ENCODE measurements at regions not wholly inside any gene's neighbourhood (a gene's known extent, or its start where the extent isn't known, plus 50 kb on each side); places are given as distances from the start of the nearest gene placed in this dataset.

DNA sequence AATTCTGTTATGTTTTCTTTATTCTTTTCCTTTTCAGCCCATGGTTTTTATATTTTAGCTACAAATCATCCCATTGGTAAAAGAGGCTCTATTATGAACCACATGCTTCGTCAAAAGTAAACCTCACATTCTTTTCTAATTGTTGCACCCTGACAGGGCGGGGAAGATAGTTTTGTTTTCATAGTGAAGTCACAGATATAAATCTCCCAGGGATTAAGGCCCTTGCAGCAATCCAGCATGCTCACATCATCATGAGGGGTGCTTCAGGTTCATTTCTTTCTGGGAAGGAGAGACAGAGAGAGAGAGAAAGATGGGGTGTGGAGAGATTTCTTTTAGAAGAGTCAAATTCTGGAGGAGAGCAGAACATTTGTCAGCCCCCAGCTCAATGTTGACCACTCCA, 124.5 kb upstream of the CDC42EP3 start:
- Histone ChIP-seq H3K4me1 (ENCODE audit: insufficient read depth, low read length, poor library complexity, severe bottlenecking) (peaks cover 13% of the 10 kb centered on the region), H3K9me3 (ENCODE audit: low read depth, low read length, poor library complexity, severe bottlenecking) (no peaks in the 10 kb centered on the region), H3K4me3 (ENCODE audit: low read depth, low read length, poor library complexity, severe bottlenecking) (no peak overlapping the region), H3K36me3 (ENCODE audit: insufficient read depth, low read length, poor library complexity, severe bottlenecking) (no peaks in the 10 kb centered on the region), H3K27me3 (replicated peaks; ENCODE audit: insufficient read depth, low read depth, low read length, poor library complexity) (peaks cover 44% of the 10 kb centered on the region), H3K27ac (ENCODE audit: low read depth, low read length, poor library complexity, severe bottlenecking) (no peak overlapping the region)
- no peak for DNase-seq (ENCODE audit: low spot score)
- CTCF ChIA-PET: no interaction called here
- BruUV-seq (replicated peaks): no TSS peak
- intact Hi-C loops (cut with micrococcal nuclease; ENCODE audit: unreplicated experiment): no loop called here
- no peak for TF ChIP-seq EZH2 (IDR thresholded peaks at IDR 0.05; ENCODE audit: borderline replicate concordance, low read depth, low read length, poor library complexity, severe bottlenecking)
- TF ChIP-seq, protein P1, sequence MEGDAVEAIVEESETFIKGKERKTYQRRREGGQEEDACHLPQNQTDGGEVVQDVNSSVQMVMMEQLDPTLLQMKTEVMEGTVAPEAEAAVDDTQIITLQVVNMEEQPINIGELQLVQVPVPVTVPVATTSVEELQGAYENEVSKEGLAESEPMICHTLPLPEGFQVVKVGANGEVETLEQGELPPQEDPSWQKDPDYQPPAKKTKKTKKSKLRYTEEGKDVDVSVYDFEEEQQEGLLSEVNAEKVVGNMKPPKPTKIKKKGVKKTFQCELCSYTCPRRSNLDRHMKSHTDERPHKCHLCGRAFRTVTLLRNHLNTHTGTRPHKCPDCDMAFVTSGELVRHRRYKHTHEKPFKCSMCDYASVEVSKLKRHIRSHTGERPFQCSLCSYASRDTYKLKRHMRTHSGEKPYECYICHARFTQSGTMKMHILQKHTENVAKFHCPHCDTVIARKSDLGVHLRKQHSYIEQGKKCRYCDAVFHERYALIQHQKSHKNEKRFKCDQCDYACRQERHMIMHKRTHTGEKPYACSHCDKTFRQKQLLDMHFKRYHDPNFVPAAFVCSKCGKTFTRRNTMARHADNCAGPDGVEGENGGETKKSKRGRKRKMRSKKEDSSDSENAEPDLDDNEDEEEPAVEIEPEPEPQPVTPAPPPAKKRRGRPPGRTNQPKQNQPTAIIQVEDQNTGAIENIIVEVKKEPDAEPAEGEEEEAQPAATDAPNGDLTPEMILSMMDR (conservative IDR thresholded peaks at IDR 0.05; ENCODE audit: low read depth, low read length): no peak
- POLR2A ChIA-PET (ENCODE audit: low non-redundant PET): no interaction called here

DNA sequence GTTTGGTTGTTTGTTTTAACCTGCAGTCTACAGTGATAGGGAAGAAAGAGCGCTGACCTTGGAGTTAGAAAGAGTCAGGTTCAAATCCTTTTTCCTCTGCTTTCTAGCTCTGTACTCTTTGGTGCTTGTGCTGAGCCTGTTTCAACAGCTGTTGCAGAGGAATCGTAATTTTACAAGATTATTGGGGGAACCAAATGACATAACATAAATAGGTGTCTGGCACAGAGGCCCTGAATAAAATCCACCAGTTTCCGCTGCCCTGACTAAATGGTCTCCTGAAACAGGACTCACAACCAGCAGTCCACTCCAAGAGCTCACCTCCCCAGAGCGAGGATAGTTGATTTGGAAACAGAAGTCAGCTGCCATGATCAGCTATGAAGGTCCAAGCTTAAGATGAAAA, 125.0 kb upstream of the CDC42EP3 start:
- intact Hi-C loops (cut with micrococcal nuclease; ENCODE audit: unreplicated experiment): no loop called here
- ChIA-PET CTCF (no interaction called here), POLR2A (ENCODE audit: low non-redundant PET) (no interaction called here)
- no peak overlapping the region for H3K4me3 ChIP-seq (ENCODE audit: low read depth, low read length, poor library complexity, severe bottlenecking)
- no peaks in the 10 kb centered on the region for H3K36me3 ChIP-seq (ENCODE audit: insufficient read depth, low read length, poor library complexity, severe bottlenecking)
- peaks cover 13% of the 10 kb centered on the region for H3K4me1 ChIP-seq (ENCODE audit: insufficient read depth, low read length, poor library complexity, severe bottlenecking)
- TF ChIP-seq, protein P1 (conservative IDR thresholded peaks at IDR 0.05; ENCODE audit: low read depth, low read length): no peak
- H3K9me3 ChIP-seq (ENCODE audit: low read depth, low read length, poor library complexity, severe bottlenecking): no peaks in the 10 kb centered on the region
- H3K27ac ChIP-seq (ENCODE audit: low read depth, low read length, poor library complexity, severe bottlenecking): no peak overlapping the region
- DNase-seq (ENCODE audit: low spot score): no peak
- BruUV-seq (replicated peaks): no TSS peak
- H3K27me3 ChIP-seq (replicated peaks; ENCODE audit: insufficient read depth, low read depth, low read length, poor library complexity): peaks cover 39% of the 10 kb centered on the region

DNA sequence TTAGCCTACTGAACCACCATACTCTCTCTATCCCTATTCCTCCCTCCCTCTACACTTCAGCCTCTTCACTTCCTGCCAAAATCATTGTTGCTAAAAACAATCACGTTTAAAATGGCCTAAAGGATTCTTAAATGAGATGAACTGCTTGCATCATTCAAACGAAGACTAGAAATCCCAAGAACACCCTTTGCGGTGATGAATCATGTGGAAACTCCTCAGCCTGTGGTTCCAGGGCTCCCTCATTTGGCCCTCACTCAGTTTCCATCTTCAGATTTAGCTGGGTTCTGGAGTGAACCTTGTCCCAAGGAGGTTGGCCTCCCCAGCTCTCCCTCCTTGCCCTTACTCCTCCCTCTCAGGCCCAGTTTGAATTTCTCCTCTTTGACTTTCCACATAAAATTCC, 125.6 kb upstream of the CDC42EP3 start:
- intact Hi-C loops (cut with micrococcal nuclease; ENCODE audit: unreplicated experiment): no loop called here
- H3K27ac ChIP-seq (ENCODE audit: low read depth, low read length, poor library complexity, severe bottlenecking): no peak overlapping the region
- TF ChIP-seq, protein P1 (conservative IDR thresholded peaks at IDR 0.05; ENCODE audit: low read depth, low read length): no peak
- TF ChIP-seq EZH2 (IDR thresholded peaks at IDR 0.05; ENCODE audit: borderline replicate concordance, low read depth, low read length, poor library complexity, severe bottlenecking): no peak
- ChIA-PET POLR2A (ENCODE audit: low non-redundant PET) (no interaction called here), CTCF (no interaction called here)
- no TSS peak for BruUV-seq (replicated peaks)
- no peaks in the 10 kb centered on the region for H3K9me3 ChIP-seq (ENCODE audit: low read depth, low read length, poor library complexity, severe bottlenecking)
- H3K4me3 ChIP-seq (ENCODE audit: low read depth, low read length, poor library complexity, severe bottlenecking): no peak overlapping the region
- no peaks in the 10 kb centered on the region for H3K36me3 ChIP-seq (ENCODE audit: insufficient read depth, low read length, poor library complexity, severe bottlenecking)
- H3K27me3 ChIP-seq (replicated peaks; ENCODE audit: insufficient read depth, low read depth, low read length, poor library complexity): peaks cover 33% of the 10 kb centered on the region
- DNase-seq (ENCODE audit: low spot score): no peak
- H3K4me1 ChIP-seq (ENCODE audit: insufficient read depth, low read length, poor library complexity, severe bottlenecking): peaks cover 13% of the 10 kb centered on the region

Data from A673 (cell line).